ENCODE measurements at regions not wholly inside any gene's neighbourhood (a gene's known extent, or its start where the extent isn't known, plus 50 kb on each side); places are given as distances from the start of the nearest gene placed in this dataset.

DNA sequence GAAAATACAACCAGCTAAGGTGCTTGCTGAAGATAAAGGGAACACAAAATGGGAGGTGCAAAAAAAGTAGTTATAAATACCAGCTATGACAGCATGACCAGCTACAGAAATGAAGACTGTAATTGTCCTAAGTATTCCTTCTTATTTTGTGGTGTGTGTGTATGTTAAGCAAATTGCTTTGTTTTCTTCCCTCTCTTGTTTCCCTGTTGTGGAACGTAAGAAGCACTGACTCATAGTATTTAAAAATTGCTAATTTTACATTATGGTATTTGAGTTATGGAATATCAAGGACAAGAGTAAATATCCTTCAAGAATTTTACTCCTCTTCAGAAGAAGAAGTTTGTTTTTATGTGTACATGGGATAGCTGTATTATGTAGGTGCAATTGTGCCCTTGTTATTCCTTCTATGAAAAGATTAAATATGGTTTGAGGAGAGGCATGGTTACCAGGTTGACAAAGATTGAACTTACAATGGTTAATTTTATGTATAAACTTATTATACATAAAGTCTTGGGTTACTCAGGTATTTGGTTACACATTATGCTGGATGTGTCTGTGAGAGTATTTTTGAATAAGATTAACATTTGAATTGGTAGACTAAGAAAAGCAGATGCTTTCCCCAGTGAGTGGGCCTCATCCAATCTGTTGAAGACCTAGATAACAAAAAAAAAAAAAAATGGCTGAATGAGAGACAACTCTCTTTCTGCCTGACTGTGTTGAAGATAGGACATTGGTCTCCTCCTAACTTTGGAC lies 1132.1 kb upstream of the ALCAM start:
- TF ChIP-seq CTCF (IDR thresholded peaks at IDR 0.05) (no peak), ZFX (IDR thresholded peaks at IDR 0.05; ENCODE audit: borderline replicate concordance) (no peak)

Data from 22Rv1 (cell line).